ENCODE measurements at regions not wholly inside any gene's neighbourhood (a gene's known extent, or its start where the extent isn't known, plus 50 kb on each side); places are given as distances from the start of the nearest gene placed in this dataset.

DNA sequence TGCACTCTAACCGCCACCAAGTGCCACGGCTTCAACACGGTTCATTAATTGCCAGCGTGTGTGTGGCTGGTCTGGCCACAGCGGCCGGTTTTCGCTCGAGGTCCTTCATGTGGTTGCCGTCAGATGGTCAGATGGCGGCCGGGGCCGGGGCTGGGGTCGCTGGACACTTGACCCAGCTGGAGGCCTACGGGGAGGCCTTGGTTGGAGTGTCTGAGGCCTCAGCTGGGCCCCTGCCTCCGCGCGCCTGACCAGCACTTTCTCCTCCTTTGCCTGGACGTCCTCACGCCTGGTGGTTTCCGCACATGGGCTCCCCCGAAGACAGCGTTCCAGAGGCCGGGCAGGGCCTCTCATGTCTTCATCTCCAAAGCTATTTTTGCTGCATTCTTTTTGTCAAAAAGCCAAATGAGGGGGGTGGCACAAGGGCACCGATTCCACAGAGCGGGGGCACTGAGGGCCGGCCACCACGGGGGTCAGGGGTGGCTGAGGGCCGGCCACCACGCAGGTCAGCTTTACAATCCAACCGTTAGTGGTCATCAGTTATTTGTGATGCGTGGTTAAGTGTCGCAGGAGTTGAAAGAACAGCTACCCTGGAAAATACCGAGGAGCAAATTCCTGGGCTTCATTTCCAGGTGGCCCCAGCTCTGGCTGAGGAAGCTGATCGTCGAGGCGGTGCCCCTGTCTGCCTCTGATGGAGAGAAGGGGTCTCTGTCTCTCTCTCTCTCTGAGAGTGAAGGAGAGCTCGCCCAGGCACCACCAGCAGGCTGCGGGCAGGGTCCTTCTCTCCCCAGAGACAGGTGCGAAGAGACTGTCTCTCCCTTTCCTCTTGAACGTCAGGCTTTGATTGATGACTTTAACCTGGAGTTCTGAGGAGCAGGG, 50.5 kb upstream of the FRMD1 start:
- no peak for TF ChIP-seq CEBPB (IDR thresholded peaks at IDR 0.05)
- TF ChIP-seq EP300 (IDR thresholded peaks at IDR 0.05; ENCODE audit: borderline replicate concordance) = no peak
- TF ChIP-seq, protein P1, sequence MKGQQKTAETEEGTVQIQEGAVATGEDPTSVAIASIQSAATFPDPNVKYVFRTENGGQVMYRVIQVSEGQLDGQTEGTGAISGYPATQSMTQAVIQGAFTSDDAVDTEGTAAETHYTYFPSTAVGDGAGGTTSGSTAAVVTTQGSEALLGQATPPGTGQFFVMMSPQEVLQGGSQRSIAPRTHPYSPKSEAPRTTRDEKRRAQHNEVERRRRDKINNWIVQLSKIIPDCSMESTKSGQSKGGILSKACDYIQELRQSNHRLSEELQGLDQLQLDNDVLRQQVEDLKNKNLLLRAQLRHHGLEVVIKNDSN (IDR thresholded peaks at IDR 0.05) = no peak
- TF ChIP-seq FOXM1 (IDR thresholded peaks at IDR 0.05; ENCODE audit: borderline replicate concordance, low read depth) = no peak
- TF ChIP-seq TCF12 (IDR thresholded peaks at IDR 0.05; ENCODE audit: low read depth) = no peak
- no peak for TF ChIP-seq RAD21 (IDR thresholded peaks at IDR 0.05; ENCODE audit: low read depth)
- no peak for TF ChIP-seq ZBTB7A (IDR thresholded peaks at IDR 0.05; ENCODE audit: low read depth)
- TF ChIP-seq, protein P2, sequence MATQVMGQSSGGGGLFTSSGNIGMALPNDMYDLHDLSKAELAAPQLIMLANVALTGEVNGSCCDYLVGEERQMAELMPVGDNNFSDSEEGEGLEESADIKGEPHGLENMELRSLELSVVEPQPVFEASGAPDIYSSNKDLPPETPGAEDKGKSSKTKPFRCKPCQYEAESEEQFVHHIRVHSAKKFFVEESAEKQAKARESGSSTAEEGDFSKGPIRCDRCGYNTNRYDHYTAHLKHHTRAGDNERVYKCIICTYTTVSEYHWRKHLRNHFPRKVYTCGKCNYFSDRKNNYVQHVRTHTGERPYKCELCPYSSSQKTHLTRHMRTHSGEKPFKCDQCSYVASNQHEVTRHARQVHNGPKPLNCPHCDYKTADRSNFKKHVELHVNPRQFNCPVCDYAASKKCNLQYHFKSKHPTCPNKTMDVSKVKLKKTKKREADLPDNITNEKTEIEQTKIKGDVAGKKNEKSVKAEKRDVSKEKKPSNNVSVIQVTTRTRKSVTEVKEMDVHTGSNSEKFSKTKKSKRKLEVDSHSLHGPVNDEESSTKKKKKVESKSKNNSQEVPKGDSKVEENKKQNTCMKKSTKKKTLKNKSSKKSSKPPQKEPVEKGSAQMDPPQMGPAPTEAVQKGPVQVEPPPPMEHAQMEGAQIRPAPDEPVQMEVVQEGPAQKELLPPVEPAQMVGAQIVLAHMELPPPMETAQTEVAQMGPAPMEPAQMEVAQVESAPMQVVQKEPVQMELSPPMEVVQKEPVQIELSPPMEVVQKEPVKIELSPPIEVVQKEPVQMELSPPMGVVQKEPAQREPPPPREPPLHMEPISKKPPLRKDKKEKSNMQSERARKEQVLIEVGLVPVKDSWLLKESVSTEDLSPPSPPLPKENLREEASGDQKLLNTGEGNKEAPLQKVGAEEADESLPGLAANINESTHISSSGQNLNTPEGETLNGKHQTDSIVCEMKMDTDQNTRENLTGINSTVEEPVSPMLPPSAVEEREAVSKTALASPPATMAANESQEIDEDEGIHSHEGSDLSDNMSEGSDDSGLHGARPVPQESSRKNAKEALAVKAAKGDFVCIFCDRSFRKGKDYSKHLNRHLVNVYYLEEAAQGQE (IDR thresholded peaks at IDR 0.05; ENCODE audit: low read depth) = no peak
- no peak for TF ChIP-seq TAF1 (IDR thresholded peaks at IDR 0.05; ENCODE audit: low read depth)
- no peak for TF ChIP-seq EGR1 (IDR thresholded peaks at IDR 0.05)
- TF ChIP-seq, protein P3, sequence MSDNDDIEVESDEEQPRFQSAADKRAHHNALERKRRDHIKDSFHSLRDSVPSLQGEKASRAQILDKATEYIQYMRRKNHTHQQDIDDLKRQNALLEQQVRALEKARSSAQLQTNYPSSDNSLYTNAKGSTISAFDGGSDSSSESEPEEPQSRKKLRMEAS (IDR thresholded peaks at IDR 0.05) = no peak
- no peak for TF ChIP-seq TEAD4 (IDR thresholded peaks at IDR 0.05)
- TF ChIP-seq CREB1 (IDR thresholded peaks at IDR 0.05; ENCODE audit: low read depth) = no peak
- no peak for TF ChIP-seq YY1 (IDR thresholded peaks at IDR 0.05; ENCODE audit: low read depth)
- TF ChIP-seq NFIC (IDR thresholded peaks at IDR 0.05) = no peak

DNA sequence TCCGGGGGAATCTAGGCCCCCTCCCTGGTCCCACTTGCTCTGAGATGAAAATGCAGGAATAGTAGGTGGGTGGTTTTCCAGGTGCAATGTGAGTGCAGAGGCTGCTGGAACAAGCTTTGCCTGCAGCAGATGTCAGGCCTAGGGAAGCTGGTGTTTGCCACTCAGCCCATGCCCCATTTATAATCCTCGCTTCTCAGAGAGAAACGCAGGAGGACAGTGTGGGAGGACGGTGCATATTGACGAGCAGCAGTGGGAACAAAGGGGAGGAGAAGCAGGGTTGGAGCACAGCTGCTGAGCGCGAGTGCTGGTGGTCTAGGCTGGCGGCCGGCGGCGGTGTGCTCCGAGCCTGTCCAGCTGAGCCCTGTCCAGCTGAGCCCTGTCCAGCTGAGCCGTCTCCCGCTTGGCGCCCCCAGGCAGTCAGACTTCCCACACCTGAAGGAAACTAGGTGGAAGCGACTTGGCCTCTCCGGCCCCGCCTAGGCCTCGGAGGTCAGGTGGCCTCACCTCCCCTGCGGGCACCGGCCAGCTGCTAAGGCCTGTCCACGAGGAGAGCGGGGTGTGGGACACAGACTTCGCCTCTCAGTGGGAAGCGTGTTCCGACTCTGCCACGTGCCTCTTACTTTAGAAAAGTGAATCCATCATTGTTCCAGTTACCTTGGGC, 49.7 kb upstream of the FRMD1 start:
- TF ChIP-seq, protein P2 (IDR thresholded peaks at IDR 0.05; ENCODE audit: low read depth) = no peak
- TF ChIP-seq NFIC (IDR thresholded peaks at IDR 0.05) = no peak
- no peak for TF ChIP-seq YY1 (IDR thresholded peaks at IDR 0.05; ENCODE audit: low read depth)
- TF ChIP-seq CREB1 (IDR thresholded peaks at IDR 0.05; ENCODE audit: low read depth) = no peak
- TF ChIP-seq EP300 (IDR thresholded peaks at IDR 0.05; ENCODE audit: borderline replicate concordance) = no peak
- TF ChIP-seq TAF1 (IDR thresholded peaks at IDR 0.05; ENCODE audit: low read depth) = no peak
- no peak for TF ChIP-seq CEBPB (IDR thresholded peaks at IDR 0.05)
- no peak for TF ChIP-seq RAD21 (IDR thresholded peaks at IDR 0.05; ENCODE audit: low read depth)
- TF ChIP-seq, protein P3 (IDR thresholded peaks at IDR 0.05) = no peak
- TF ChIP-seq FOXM1 (IDR thresholded peaks at IDR 0.05; ENCODE audit: borderline replicate concordance, low read depth) = no peak
- no peak for TF ChIP-seq EGR1 (IDR thresholded peaks at IDR 0.05)
- TF ChIP-seq TCF12 (IDR thresholded peaks at IDR 0.05; ENCODE audit: low read depth) = no peak
- no peak for TF ChIP-seq TEAD4 (IDR thresholded peaks at IDR 0.05)
- TF ChIP-seq, protein P1 (IDR thresholded peaks at IDR 0.05) = no peak
- no peak for TF ChIP-seq ZBTB7A (IDR thresholded peaks at IDR 0.05; ENCODE audit: low read depth)

Data from Ishikawa (cell line).